H1 (cell line): ENCODE measurements at regions not wholly inside any gene's neighbourhood (a gene's known extent, or its start where the extent isn't known, plus 50 kb on each side); places are given as distances from the start of the nearest gene placed in this dataset.

Source experiments
- CTCF ChIA-PET: fragments of 300-600 bp; sonication (Branson Sonifier 250); formaldehyde crosslinking; loops from one replicate; lab custom pipeline; 2021; ENCODE audit not compliant: partially characterized antibody; lab: Charles Lee
- POLR2A ChIA-PET: fragments of 300-600 bp; sonication (Branson Sonifier 250); formaldehyde crosslinking; loops from one replicate; lab custom pipeline; 2021; ENCODE audit warnings: inconsistent platforms; ENCODE audit not compliant: partially characterized antibody; lab: Charles Lee
- DNase-seq, 2 experiments: peaks; one replicate each; pipeline versions ENCODE4 v3.0.0 to v3.0.0-alpha.2; 2010 to 2022; ENCODE audit warnings: low spot score in 2 of 2, low read depth in 1 of 2, mixed read lengths in 1 of 2
- FAIRE-seq: peaks from 2 replicates; lab custom pipeline; 2011; peaks lifted over from hg19 to GRCh38; lab: Jason Lieb, UNC
- H2AFZ ChIP-seq: 2 replicates; pipeline ENCODE4 v1.8.1; 2012; ENCODE audit warnings: low read length, inconsistent platforms
- H2AK5ac ChIP-seq: 2 replicates; pipeline ENCODE4 v1.6.1; 2013; ENCODE audit warnings: low read depth, low read length
- H2BK120ac ChIP-seq: replicated peaks from 2 replicates; pipeline ENCODE3; 2013; ENCODE audit warnings: low read depth, low read length, inconsistent platforms
- H2BK12ac ChIP-seq: 2 replicates; pipeline ENCODE4 v1.6.1; 2013; ENCODE audit warnings: low read depth, low read length
- H2BK15ac ChIP-seq: 2 replicates; pipeline ENCODE4 v1.6.1; 2013; ENCODE audit warnings: low read length
- H2BK20ac ChIP-seq: 2 replicates; pipeline ENCODE4 v1.6.1; 2013; ENCODE audit warnings: low read length
- H2BK5ac ChIP-seq: 2 replicates; pipeline ENCODE4 v1.6.1; 2013; ENCODE audit warnings: low read depth, low read length
- H3K14ac ChIP-seq: 2 replicates; pipeline ENCODE4 v1.6.1; 2013; ENCODE audit warnings: inconsistent platforms; ENCODE audit not compliant: insufficient read length
- H3K18ac ChIP-seq: 2 replicates; pipeline ENCODE4 v1.6.1; 2013; ENCODE audit warnings: low read length; ENCODE audit errors: extremely low read depth
- H3K23ac ChIP-seq: 2 replicates; pipeline ENCODE4 v1.6.1; 2013; ENCODE audit warnings: inconsistent platforms; ENCODE audit not compliant: insufficient read length
- H3K23me2 ChIP-seq: 2 replicates; pipeline ENCODE4 v1.6.1; 2013; ENCODE audit warnings: low read depth, low read length
- H3K27ac ChIP-seq: 2 replicates; pipeline ENCODE4 v1.6.1; 2011; ENCODE audit warnings: low read depth, low read length, inconsistent platforms
- H3K27me3 ChIP-seq, 4 experiments: replicated peaks in 1 of 4; 1 replicate in 1 of 4; 2 replicates in 3 of 4; pipeline versions ENCODE4 v1.6.1 to v1.8.1; 2011 to 2013; ENCODE audit warnings: low read length in 3 of 4, mild to moderate bottlenecking in 3 of 4, inconsistent platforms in 2 of 4, mixed read lengths in 2 of 4, moderate library complexity in 1 of 4; ENCODE audit not compliant: control insufficient read depth in 3 of 4, insufficient read depth in 3 of 4; ENCODE audit errors: extremely low read depth in 1 of 4
- H3K36me3 ChIP-seq, 4 experiments: 2 replicates each; pipeline versions ENCODE4 v1.6.1 to v1.8.1; 2011 to 2013; ENCODE audit warnings: mild to moderate bottlenecking in 4 of 4, low read length in 3 of 4, moderate library complexity in 2 of 4, control low read depth in 1 of 4, inconsistent platforms in 1 of 4; ENCODE audit not compliant: insufficient read depth in 4 of 4, control insufficient read depth in 2 of 4
- H3K4ac ChIP-seq: replicated peaks from 2 replicates; pipeline ENCODE3; 2013; ENCODE audit warnings: low read length, low read depth, mixed read lengths, inconsistent platforms; ENCODE audit not compliant: insufficient read length
- H3K4me1 ChIP-seq, 4 experiments: replicated peaks in 1 of 4; 1 replicate in 1 of 4; 2 replicates in 3 of 4; pipeline versions ENCODE4 v1.6.1 to v1.8.1; 2011 to 2013; ENCODE audit warnings: low read length in 3 of 4, inconsistent platforms in 2 of 4, mixed read lengths in 1 of 4; ENCODE audit not compliant: insufficient read depth in 4 of 4, control insufficient read depth in 3 of 4
- H3K4me2 ChIP-seq, 2 experiments: 2 replicates each; pipeline versions ENCODE4 v1.6.1 to v1.8.1; 2011 to 2013; ENCODE audit warnings: low read depth in 2 of 2, low read length in 2 of 2, control low read depth in 1 of 2, inconsistent platforms in 1 of 2, mild to moderate bottlenecking in 1 of 2; ENCODE audit not compliant: insufficient read depth in 1 of 2
- H3K4me3 ChIP-seq, 4 experiments: fragments of 200-600, 300-600 bp in 1 of 4; sonication (generic), shearing (Covaris generic), sonication (Bioruptor Twin) in 1 of 4; 2 replicates each; pipeline versions ENCODE4 v1.5.1 to v1.8.1; 2011 to 2016; ENCODE audit warnings: low read length in 4 of 4, low read depth in 3 of 4, control low read depth in 2 of 4, inconsistent platforms in 2 of 4, mild to moderate bottlenecking in 2 of 4, mixed read lengths in 1 of 4, moderate library complexity in 1 of 4; ENCODE audit not compliant: insufficient read depth in 2 of 4; ENCODE audit errors: extremely low read depth in 1 of 4
- H3K56ac ChIP-seq: replicated peaks from 2 replicates; pipeline ENCODE3; 2013; ENCODE audit warnings: low read depth, mild to moderate bottlenecking, mixed read lengths, low read length, inconsistent platforms; ENCODE audit not compliant: insufficient read length
- H3K79me1 ChIP-seq: 2 replicates; pipeline ENCODE4 v1.6.1; 2013; ENCODE audit warnings: low read depth, low read length, control low read depth
- H3K79me2 ChIP-seq, 2 experiments: 2 replicates each; pipeline versions ENCODE4 v1.6.1 to v1.8.1; 2012 to 2013; ENCODE audit warnings: low read length in 2 of 2, mild to moderate bottlenecking in 2 of 2, inconsistent platforms in 1 of 2; ENCODE audit not compliant: insufficient read depth in 2 of 2, control insufficient read depth in 1 of 2
- H3K9ac ChIP-seq, 4 experiments: replicated peaks in 1 of 4; 1 replicate in 1 of 4; 2 replicates in 3 of 4; pipeline versions ENCODE4 v1.6.1 to v1.8.1; 2011 to 2013; ENCODE audit warnings: low read depth in 3 of 4, low read length in 3 of 4, control low read depth in 2 of 4, mild to moderate bottlenecking in 2 of 4, moderate library complexity in 2 of 4, inconsistent platforms in 1 of 4; ENCODE audit errors: extremely low read depth in 1 of 4
- H3K9me3 ChIP-seq, 2 experiments: 2 replicates each; pipeline versions ENCODE4 v1.6.1 to v1.8.1; 2012 to 2013; ENCODE audit warnings: mild to moderate bottlenecking in 2 of 2, moderate library complexity in 2 of 2, control low read depth in 1 of 2, inconsistent platforms in 1 of 2, low read depth in 1 of 2, low read length in 1 of 2, mixed read lengths in 1 of 2; ENCODE audit not compliant: insufficient read depth in 2 of 2
- H4K20me1 ChIP-seq, 2 experiments: replicated peaks in 1 of 2; 2 replicates each; pipeline versions ENCODE3 to v1.8.1; 2011 to 2013; ENCODE audit warnings: inconsistent platforms in 2 of 2, low read length in 2 of 2, mild to moderate bottlenecking in 1 of 2; ENCODE audit not compliant: insufficient read depth in 2 of 2, control insufficient read depth in 1 of 2
- H4K5ac ChIP-seq: 2 replicates; pipeline ENCODE4 v1.6.1; 2013; ENCODE audit warnings: low read length, low read depth, mixed read lengths, inconsistent platforms; ENCODE audit not compliant: insufficient read length
- H4K8ac ChIP-seq: 2 replicates; pipeline ENCODE4 v1.8.0; 2013; ENCODE audit warnings: mild to moderate bottlenecking, moderate library complexity, low read length, inconsistent platforms; ENCODE audit not compliant: insufficient read depth; ENCODE audit errors: extremely low read depth
- H4K91ac ChIP-seq: replicated peaks from 2 replicates; pipeline ENCODE3; 2013; ENCODE audit warnings: low read length, mixed read lengths, inconsistent platforms; ENCODE audit not compliant: insufficient read length
- CREB1 ChIP-seq: IDR thresholded peaks from 2 replicates; pipeline ENCODE4 v1.6.1; 2012; ENCODE audit warnings: inconsistent platforms
- HDAC6 ChIP-seq: IDR thresholded peaks from one replicate; pipeline ENCODE4 v1.7.1; 2012; ENCODE audit warnings: low read depth, mild to moderate bottlenecking, inconsistent platforms, low read length, moderate library complexity
- PHF8 ChIP-seq: fragments of 200-600 bp; sonication (generic); conservative IDR thresholded peaks from 2 replicates; pipeline ENCODE4 v1.7.1; 2012; ENCODE audit warnings: low read depth, mild to moderate bottlenecking, inconsistent platforms, low read length, moderate library complexity
- POLR2AphosphoS5 ChIP-seq: IDR thresholded peaks from 2 replicates; pipeline ENCODE4 v1.6.1; 2011; ENCODE audit warnings: low read depth, low read length
- RAD21 ChIP-seq, 2 experiments: IDR thresholded peaks in 1 of 2; conservative IDR thresholded peaks in 1 of 2; 2 replicates each; pipeline ENCODE4 v1.6.1; 2011; ENCODE audit warnings: low read depth in 2 of 2, low read length in 2 of 2, improper control_type of control experiment in 1 of 2, inconsistent platforms in 1 of 2, mild to moderate bottlenecking in 1 of 2, moderate library complexity in 1 of 2
- RFX5 ChIP-seq: IDR thresholded peaks from 2 replicates; pipeline ENCODE4 v1.6.1; 2011; ENCODE audit warnings: low read depth, low read length, improper control_type of control experiment, borderline replicate concordance
- SP1 ChIP-seq: IDR thresholded peaks from 2 replicates; pipeline ENCODE4 v1.6.1; 2011; ENCODE audit warnings: low read depth, low read length
- USF2 ChIP-seq: IDR thresholded peaks from 2 replicates; pipeline ENCODE4 v1.6.1; 2011; ENCODE audit warnings: low read length, improper control_type of control experiment
- WGBS, 2 experiments: shearing (Covaris generic) in 1 of 2; methylation state at CpG; one replicate each; pipeline versions ENCODE4 v1.1.6 to v1.1.7; 2013 to 2015; ENCODE audit warnings: low lambda C conversion rate in 2 of 2, mixed read lengths in 2 of 2, inconsistent platforms in 1 of 2, low coverage in 1 of 2, missing lambda C conversion rate in 1 of 2; ENCODE audit not compliant: insufficient replicate concordance in 2 of 2, insufficient coverage in 1 of 2, insufficient read length in 1 of 2; ENCODE audit errors: extremely low coverage in 1 of 2, missing lambda C conversion rate in 1 of 2; 5-methylcytosine and 5-hydroxymethylcytosine counted together

GRCh38 chr2:226199555-226199954 lies 600.1 kb downstream of the IRS1 start:
- ChIA-PET CTCF (interaction anchor here (0.7 to 1.5 kb wide), 3 partner anchors 16 to 786 kb away, joined by 3 to 4 read pairs (median 3); no protein-coding TSS in a partner anchor), POLR2A (no interaction called here)

More at GRCh38 chr2:226199555-226199954, 600.1 kb downstream of the IRS1 start:
- Histone ChIP-seq H4K20me1 (no peaks in the 10 kb centered on the region), H3K9me3 (no peaks in the 10 kb centered on the region), H2BK15ac (no peak overlapping the region), H3K4ac (no peak overlapping the region), H4K5ac (no peak overlapping the region), H3K9ac (no peak overlapping the region), H2BK20ac (no peak overlapping the region), H3K36me3 (no peaks in the 10 kb centered on the region), H4K91ac (no peak overlapping the region), H3K27me3 (no peaks in the 10 kb centered on the region), H3K23ac (no peak overlapping the region), H3K14ac (no peak overlapping the region), H3K4me2 (no peak overlapping the region), H2AK5ac (no peak overlapping the region), H2BK120ac (no peak overlapping the region), H3K4me1 (no peaks in the 10 kb centered on the region), H3K23me2 (no peaks in the 10 kb centered on the region), H3K79me2 (no peaks in the 10 kb centered on the region), H2BK12ac (no peak overlapping the region), H3K27ac (no peak overlapping the region), H4K8ac (no peak overlapping the region), H3K79me1 (no peaks in the 10 kb centered on the region), H3K56ac (no peak overlapping the region), H3K18ac (no peak overlapping the region), H2BK5ac (no peak overlapping the region), H2AFZ (no peak overlapping the region), H3K4me3 (no peak overlapping the region)
- no peak for DNase-seq
- FAIRE-seq: no peak
- 89% methylated on average over 2 of the region's 2 CpGs; no CpG with 5 or more reads in 1 of the 2 experiments for WGBS, 2 experiments
- TF ChIP-seq USF2 (no peak), RAD21 (IDR thresholded peaks at IDR 0.05 in 1 of 2, conservative IDR thresholded peaks at IDR 0.05 in 1 of 2; ENCODE audit: low read depth in 2 of 2, low read length in 2 of 2) (peak; percentile 9 to 15; a peak in 1 of 4 replicates), PHF8 (no peak), RFX5 (no peak), POLR2AphosphoS5 (no peak), HDAC6 (no peak), CREB1 (no peak), SP1 (no peak)
- TF ChIP-seq, all 59 proteins: peak for 1
